HL-60 (cell line): ENCODE measurements at regions not wholly inside any gene's neighbourhood (a gene's known extent, or its start where the extent isn't known, plus 50 kb on each side); places are given as distances from the start of the nearest gene placed in this dataset.

Source experiments
- DNase-seq, 2 experiments: peaks; one replicate each; pipeline ENCODE4 v3.0.0-alpha.2; 2010 to 2020; ENCODE audit warnings: low read depth in 1 of 2, low spot score in 1 of 2
- H3K27ac ChIP-seq: fragments of 250-450 bp; sonication (Bioruptor Pico); replicated peaks from 2 replicates; pipeline ENCODE4 v1.5.1; 2020; ENCODE audit warnings: mild to moderate bottlenecking, moderate library complexity
- H3K27me3 ChIP-seq: fragments of 250-450 bp; sonication (Bioruptor Pico); 2 replicates; pipeline ENCODE4 v1.5.1; 2021; ENCODE audit warnings: mild to moderate bottlenecking, moderate library complexity; ENCODE audit not compliant: insufficient read depth, poor library complexity, severe bottlenecking
- H3K4me3 ChIP-seq: replicated peaks from 2 replicates; pipeline ENCODE4 v1.5.1; 2011; ENCODE audit warnings: mild to moderate bottlenecking, control low read depth, low read length; ENCODE audit not compliant: insufficient read depth
- GABPA ChIP-seq: IDR thresholded peaks from 2 replicates; pipeline ENCODE4 v1.6.1; 2012; ENCODE audit warnings: low read depth
- POLR2AphosphoS5 ChIP-seq: IDR thresholded peaks from 2 replicates; pipeline ENCODE4 v1.6.1; 2012; ENCODE audit warnings: low read depth
- SPI1 ChIP-seq: IDR thresholded peaks from 2 replicates; pipeline ENCODE4 v1.6.1; 2012; ENCODE audit warnings: low read depth, mild to moderate bottlenecking, borderline replicate concordance
- TF ChIP-seq, protein P1 (sequence below): IDR thresholded peaks from 2 replicates; pipeline ENCODE4 v1.6.1; 2012; ENCODE audit warnings: low read depth; ENCODE audit not compliant: insufficient replicate concordance
- TF ChIP-seq, protein P2 (sequence below): IDR thresholded peaks from one replicate; pipeline ENCODE4 v1.5.1; 2011; ENCODE audit warnings: low read length, control low read depth, inconsistent platforms; ENCODE audit not compliant: insufficient read depth

GRCh38 chr16:79390481-79391051 is 210.0 kb downstream of the MAF start:
- Histone ChIP-seq H3K27me3 (no peaks in the 10 kb centered on the region), H3K27ac (no peak overlapping the region), H3K4me3 (no peak overlapping the region)
- no peak for TF ChIP-seq POLR2AphosphoS5
- TF ChIP-seq SPI1 = no peak
- TF ChIP-seq, protein P1, sequence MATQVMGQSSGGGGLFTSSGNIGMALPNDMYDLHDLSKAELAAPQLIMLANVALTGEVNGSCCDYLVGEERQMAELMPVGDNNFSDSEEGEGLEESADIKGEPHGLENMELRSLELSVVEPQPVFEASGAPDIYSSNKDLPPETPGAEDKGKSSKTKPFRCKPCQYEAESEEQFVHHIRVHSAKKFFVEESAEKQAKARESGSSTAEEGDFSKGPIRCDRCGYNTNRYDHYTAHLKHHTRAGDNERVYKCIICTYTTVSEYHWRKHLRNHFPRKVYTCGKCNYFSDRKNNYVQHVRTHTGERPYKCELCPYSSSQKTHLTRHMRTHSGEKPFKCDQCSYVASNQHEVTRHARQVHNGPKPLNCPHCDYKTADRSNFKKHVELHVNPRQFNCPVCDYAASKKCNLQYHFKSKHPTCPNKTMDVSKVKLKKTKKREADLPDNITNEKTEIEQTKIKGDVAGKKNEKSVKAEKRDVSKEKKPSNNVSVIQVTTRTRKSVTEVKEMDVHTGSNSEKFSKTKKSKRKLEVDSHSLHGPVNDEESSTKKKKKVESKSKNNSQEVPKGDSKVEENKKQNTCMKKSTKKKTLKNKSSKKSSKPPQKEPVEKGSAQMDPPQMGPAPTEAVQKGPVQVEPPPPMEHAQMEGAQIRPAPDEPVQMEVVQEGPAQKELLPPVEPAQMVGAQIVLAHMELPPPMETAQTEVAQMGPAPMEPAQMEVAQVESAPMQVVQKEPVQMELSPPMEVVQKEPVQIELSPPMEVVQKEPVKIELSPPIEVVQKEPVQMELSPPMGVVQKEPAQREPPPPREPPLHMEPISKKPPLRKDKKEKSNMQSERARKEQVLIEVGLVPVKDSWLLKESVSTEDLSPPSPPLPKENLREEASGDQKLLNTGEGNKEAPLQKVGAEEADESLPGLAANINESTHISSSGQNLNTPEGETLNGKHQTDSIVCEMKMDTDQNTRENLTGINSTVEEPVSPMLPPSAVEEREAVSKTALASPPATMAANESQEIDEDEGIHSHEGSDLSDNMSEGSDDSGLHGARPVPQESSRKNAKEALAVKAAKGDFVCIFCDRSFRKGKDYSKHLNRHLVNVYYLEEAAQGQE = no peak
- TF ChIP-seq, protein P2, sequence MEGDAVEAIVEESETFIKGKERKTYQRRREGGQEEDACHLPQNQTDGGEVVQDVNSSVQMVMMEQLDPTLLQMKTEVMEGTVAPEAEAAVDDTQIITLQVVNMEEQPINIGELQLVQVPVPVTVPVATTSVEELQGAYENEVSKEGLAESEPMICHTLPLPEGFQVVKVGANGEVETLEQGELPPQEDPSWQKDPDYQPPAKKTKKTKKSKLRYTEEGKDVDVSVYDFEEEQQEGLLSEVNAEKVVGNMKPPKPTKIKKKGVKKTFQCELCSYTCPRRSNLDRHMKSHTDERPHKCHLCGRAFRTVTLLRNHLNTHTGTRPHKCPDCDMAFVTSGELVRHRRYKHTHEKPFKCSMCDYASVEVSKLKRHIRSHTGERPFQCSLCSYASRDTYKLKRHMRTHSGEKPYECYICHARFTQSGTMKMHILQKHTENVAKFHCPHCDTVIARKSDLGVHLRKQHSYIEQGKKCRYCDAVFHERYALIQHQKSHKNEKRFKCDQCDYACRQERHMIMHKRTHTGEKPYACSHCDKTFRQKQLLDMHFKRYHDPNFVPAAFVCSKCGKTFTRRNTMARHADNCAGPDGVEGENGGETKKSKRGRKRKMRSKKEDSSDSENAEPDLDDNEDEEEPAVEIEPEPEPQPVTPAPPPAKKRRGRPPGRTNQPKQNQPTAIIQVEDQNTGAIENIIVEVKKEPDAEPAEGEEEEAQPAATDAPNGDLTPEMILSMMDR = no peak
- TF ChIP-seq GABPA = no peak
- no peak for DNase-seq

DNA sequence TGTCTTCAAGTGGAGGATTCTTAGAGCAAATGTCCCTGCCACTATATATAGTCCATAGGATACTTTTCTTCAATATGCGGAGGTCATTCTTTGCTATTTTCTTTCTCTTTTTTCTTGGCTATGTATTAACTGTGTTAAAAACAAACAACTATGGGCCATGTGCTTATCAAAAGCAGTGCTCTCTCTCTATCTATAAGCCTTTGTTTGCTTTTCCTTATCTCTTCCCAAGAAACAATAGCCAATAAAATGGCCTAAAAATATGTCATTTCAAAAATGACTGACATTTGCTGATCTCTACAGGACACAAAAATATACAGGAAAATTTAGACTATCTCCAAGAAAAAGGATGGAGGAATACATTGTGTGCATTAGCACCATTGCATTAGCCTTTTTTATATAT is 212.1 kb downstream of the MAF start:
- Histone ChIP-seq H3K27ac (no peak overlapping the region), H3K4me3 (no peak overlapping the region), H3K27me3 (no peaks in the 10 kb centered on the region)
- DNase-seq = no peak
- TF ChIP-seq, protein P2 = no peak
- no peak for TF ChIP-seq POLR2AphosphoS5
- no peak for TF ChIP-seq GABPA

GRCh38 chr16:79386299-79386698 is 214.2 kb downstream of the MAF start:
- H3K4me3 ChIP-seq = no peak overlapping the region
- peaks cover 2% of the 10 kb centered on the region for H3K27me3 ChIP-seq
- no peak overlapping the region for H3K27ac ChIP-seq
- no peak for DNase-seq
- no peak for TF ChIP-seq GABPA
- no peak for TF ChIP-seq POLR2AphosphoS5
- TF ChIP-seq, protein P1 = no peak
- TF ChIP-seq, protein P2 = no peak
- TF ChIP-seq SPI1 = no peak

- no peak overlapping the region for H3K27ac ChIP-seq
- DNase-seq = no peak
- no peak for TF ChIP-seq GABPA
- no peak for TF ChIP-seq POLR2AphosphoS5
- no peak for TF ChIP-seq SPI1
- TF ChIP-seq, protein P2 = no peak
- H3K4me3 ChIP-seq = no peak overlapping the region
- peaks cover 2% of the 10 kb centered on the region for H3K27me3 ChIP-seq
These were observed 218.9 kb downstream of the MAF start for GRCh38 chr16:79381603-79382042.
